KMS-11 (cell line): ENCODE measurements at regions not wholly inside any gene's neighbourhood (a gene's known extent, or its start where the extent isn't known, plus 50 kb on each side); places are given as distances from the start of the nearest gene placed in this dataset.

ENCODE experiments used
- H2AFZ ChIP-seq: fragments of 200-600 bp; sonication (generic); 2 replicates; pipeline ENCODE4 v1.6.1; 2016; ENCODE audit warnings: antibody characterized with exemption, mixed run types, low read depth
- H3K27ac ChIP-seq: fragments of 200-600 bp; sonication (generic); 2 replicates; pipeline ENCODE4 v1.6.1; 2016; ENCODE audit warnings: mild to moderate bottlenecking, mixed run types
- H3K27me3 ChIP-seq: fragments of 200-600 bp; sonication (generic); 2 replicates; pipeline ENCODE4 v1.6.1; 2017; ENCODE audit warnings: mild to moderate bottlenecking, low read depth, mixed run types, moderate library complexity; ENCODE audit not compliant: insufficient read depth
- H3K36me3 ChIP-seq: fragments of 200-600 bp; sonication (generic); 2 replicates; pipeline ENCODE4 v1.6.1; 2017; ENCODE audit warnings: mild to moderate bottlenecking, mixed run types; ENCODE audit not compliant: insufficient read depth
- H3K4me1 ChIP-seq: fragments of 200-600 bp; sonication (generic); 2 replicates; pipeline ENCODE4 v1.6.1; 2016; ENCODE audit warnings: mild to moderate bottlenecking, low read depth, mixed run types; ENCODE audit not compliant: poor library complexity, severe bottlenecking
- H3K4me2 ChIP-seq: fragments of 200-600 bp; sonication (generic); 2 replicates; pipeline ENCODE4 v1.7.0; 2016; ENCODE audit warnings: mild to moderate bottlenecking, mixed run types
- H3K4me3 ChIP-seq: fragments of 200-600 bp; sonication (generic); IDR thresholded peaks from 2 replicates; pipeline ENCODE4 v1.6.1; 2017; ENCODE audit warnings: low read depth, low read length, mixed read lengths; ENCODE audit not compliant: insufficient read depth
- H3K79me2 ChIP-seq: fragments of 200-600 bp; sonication (generic); 2 replicates; pipeline ENCODE4 v1.6.1; 2016; ENCODE audit warnings: low read depth, mixed run types; ENCODE audit not compliant: insufficient read depth
- H3K9ac ChIP-seq: fragments of 200-600 bp; sonication (generic); 2 replicates; pipeline ENCODE4 v1.6.1; 2016; ENCODE audit warnings: mild to moderate bottlenecking, mixed run types
- H4K20me1 ChIP-seq: fragments of 200-600 bp; sonication (generic); 2 replicates; pipeline ENCODE4 v1.6.1; 2016; ENCODE audit warnings: mild to moderate bottlenecking, mixed run types; ENCODE audit not compliant: insufficient read depth
- CTCF ChIP-seq: fragments of 200-600 bp; sonication (generic); conservative IDR thresholded peaks from 2 replicates; pipeline ENCODE4 v1.6.1; 2017; ENCODE audit warnings: low read depth, mild to moderate bottlenecking, antibody characterized with exemption, low read length, moderate library complexity, mixed read lengths

DNA sequence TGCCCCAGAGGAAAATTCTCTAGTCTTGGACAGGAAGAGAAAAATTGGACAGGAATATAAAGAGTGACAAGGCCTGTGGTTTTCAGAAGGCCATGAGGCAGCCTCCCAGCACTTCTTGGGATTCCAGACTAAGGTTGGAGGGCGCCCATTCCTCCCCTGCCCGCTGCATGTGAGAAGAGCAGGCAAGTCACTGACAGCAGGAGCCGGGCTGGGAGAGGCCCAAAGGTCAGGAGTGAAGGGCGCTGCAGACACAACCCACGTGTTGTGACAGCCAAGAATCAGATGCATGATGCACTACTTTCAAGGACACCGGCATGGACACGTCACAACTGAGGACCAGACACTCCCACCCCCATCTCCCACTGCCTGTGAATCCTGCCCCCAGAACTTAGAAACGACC is 256.7 kb downstream of the CBLN1 start:
- Histone ChIP-seq H3K9ac (no peak overlapping the region), H3K36me3 (no peaks in the 10 kb centered on the region), H4K20me1 (no peaks in the 10 kb centered on the region), H3K27me3 (no peaks in the 10 kb centered on the region), H3K4me2 (no peak overlapping the region), H3K4me3 (no peak overlapping the region), H2AFZ (no peak overlapping the region), H3K4me1 (no peaks in the 10 kb centered on the region), H3K79me2 (no peaks in the 10 kb centered on the region), H3K27ac (no peak overlapping the region)
- no peak for TF ChIP-seq CTCF

DNA sequence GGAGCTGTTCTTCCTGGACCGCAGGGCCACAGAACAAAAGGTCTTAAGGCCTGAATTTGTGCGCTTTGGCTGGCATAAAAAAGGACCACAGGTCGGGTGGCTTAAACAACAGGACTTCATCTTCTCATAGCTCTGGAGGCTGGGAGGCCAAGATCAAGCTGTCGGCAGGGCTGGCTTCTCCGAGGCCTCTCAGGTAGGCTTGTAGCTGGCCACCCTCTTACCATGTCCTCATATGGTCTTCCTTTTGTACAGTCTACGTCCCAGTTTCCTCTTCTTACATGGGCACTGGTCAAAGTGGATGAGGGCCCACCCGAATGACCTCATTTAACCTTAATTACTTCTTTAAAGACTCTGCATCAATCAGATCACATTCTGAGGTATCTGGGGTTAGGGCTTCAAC is 257.6 kb downstream of the CBLN1 start:
- H3K4me2 ChIP-seq: no peak overlapping the region
- H3K79me2 ChIP-seq: no peaks in the 10 kb centered on the region
- TF ChIP-seq CTCF: no peak
- H3K27me3 ChIP-seq: no peaks in the 10 kb centered on the region
- H3K4me1 ChIP-seq: no peaks in the 10 kb centered on the region
- H3K9ac ChIP-seq: no peak overlapping the region
- no peak overlapping the region for H2AFZ ChIP-seq
- H4K20me1 ChIP-seq: no peaks in the 10 kb centered on the region
- H3K36me3 ChIP-seq: no peaks in the 10 kb centered on the region
- H3K4me3 ChIP-seq: no peak overlapping the region
- H3K27ac ChIP-seq: no peak overlapping the region

GRCh38 chr16:49023050-49023449 is 258.6 kb downstream of the CBLN1 start:
- no peak overlapping the region for H3K27ac ChIP-seq
- no peak overlapping the region for H2AFZ ChIP-seq
- H4K20me1 ChIP-seq: no peaks in the 10 kb centered on the region
- H3K79me2 ChIP-seq: no peaks in the 10 kb centered on the region
- no peaks in the 10 kb centered on the region for H3K27me3 ChIP-seq
- H3K4me3 ChIP-seq: no peak overlapping the region
- H3K36me3 ChIP-seq: no peaks in the 10 kb centered on the region
- H3K4me1 ChIP-seq: no peaks in the 10 kb centered on the region
- TF ChIP-seq CTCF: no peak
- H3K4me2 ChIP-seq: no peak overlapping the region
- no peak overlapping the region for H3K9ac ChIP-seq

GRCh38 chr16:49022351-49022963 is 259.2 kb downstream of the CBLN1 start:
- no peak overlapping the region for H3K27ac ChIP-seq
- H3K9ac ChIP-seq: no peak overlapping the region
- H3K4me2 ChIP-seq: no peak overlapping the region
- no peak for TF ChIP-seq CTCF
- no peaks in the 10 kb centered on the region for H3K27me3 ChIP-seq
- H3K36me3 ChIP-seq: no peaks in the 10 kb centered on the region
- H3K4me3 ChIP-seq: no peak overlapping the region
- H2AFZ ChIP-seq: no peak overlapping the region
- no peaks in the 10 kb centered on the region for H3K79me2 ChIP-seq
- no peaks in the 10 kb centered on the region for H4K20me1 ChIP-seq
- H3K4me1 ChIP-seq: no peaks in the 10 kb centered on the region

GRCh38 chr16:49021136-49021535 is 260.5 kb downstream of the CBLN1 start:
- Histone ChIP-seq H3K79me2 (no peaks in the 10 kb centered on the region), H3K4me3 (no peak overlapping the region), H4K20me1 (no peaks in the 10 kb centered on the region), H3K9ac (no peak overlapping the region), H3K27me3 (no peaks in the 10 kb centered on the region), H3K36me3 (no peaks in the 10 kb centered on the region), H3K4me2 (no peak overlapping the region), H3K4me1 (no peaks in the 10 kb centered on the region), H2AFZ (no peak overlapping the region), H3K27ac (no peak overlapping the region)
- no peak for TF ChIP-seq CTCF
